BJ (cell line): ENCODE measurements at regions not wholly inside any gene's neighbourhood (a gene's known extent, or its start where the extent isn't known, plus 50 kb on each side); places are given as distances from the start of the nearest gene placed in this dataset.

Source experiments
- CTCF ChIA-PET: fragments of 350-600 bp; formaldehyde crosslinking; extraction: SDS; loops from one replicate; lab custom pipeline; 2021; ENCODE audit warnings: antibody characterized with exemption, inconsistent platforms; lab: Yijun Ruan, JAX
- POLR2A ChIA-PET: fragments of 300-600 bp; sonication (Branson Sonifier 250); formaldehyde crosslinking; extraction: SDS; loops from one replicate; lab custom pipeline; 2021; ENCODE audit warnings: antibody characterized with exemption; lab: Charles Lee
- DNase-seq: peaks from one replicate; pipeline ENCODE4 v3.0.0-alpha.2; 2011; ENCODE audit warnings: low read depth
- H3K27me3 ChIP-seq: 2 replicates; pipeline ENCODE4 v1.6.0; 2011; ENCODE audit warnings: low read length; ENCODE audit not compliant: control insufficient read depth, insufficient read depth
- H3K36me3 ChIP-seq: 2 replicates; pipeline ENCODE4 v1.5.1; 2011; ENCODE audit warnings: low read length; ENCODE audit not compliant: control insufficient read depth, insufficient read depth
- H3K4me3 ChIP-seq: 2 replicates; pipeline ENCODE4 v1.5.1; 2011; ENCODE audit warnings: low read depth, mild to moderate bottlenecking, control low read depth, low read length
- CTCF ChIP-seq: IDR thresholded peaks from 2 replicates; pipeline ENCODE4 v1.5.1; 2011; ENCODE audit warnings: low read depth, mild to moderate bottlenecking, control low read depth, inconsistent platforms, low read length, moderate library complexity; ENCODE audit not compliant: insufficient read depth

- Histone ChIP-seq H3K36me3 (no peaks in the 10 kb centered on the region), H3K27me3 (no peaks in the 10 kb centered on the region), H3K4me3 (no peak overlapping the region)
- ChIA-PET CTCF (no interaction called here), POLR2A (no interaction called here)
- TF ChIP-seq CTCF: no peak
- DNase-seq: no peak
Measured at GRCh38 chr14:48643241-48643640, 942.9 kb downstream of the RPS29 start.

GRCh38 chr14:48628870-48629269 is 953.5 kb upstream of the MDGA2 start:
- DNase-seq: no peak
- TF ChIP-seq CTCF: no peak
- Histone ChIP-seq H3K4me3 (no peak overlapping the region), H3K36me3 (no peaks in the 10 kb centered on the region), H3K27me3 (no peaks in the 10 kb centered on the region)
- ChIA-PET POLR2A (no interaction called here), CTCF (no interaction called here)

GRCh38 chr14:48622980-48623379 is 947.6 kb upstream of the MDGA2 start:
- POLR2A ChIA-PET: no interaction called here
- CTCF ChIA-PET: no interaction called here

GRCh38 chr14:48618057-48618456 is 942.7 kb upstream of the MDGA2 start:
- H3K36me3 ChIP-seq: no peaks in the 10 kb centered on the region
- ChIA-PET POLR2A (no interaction called here), CTCF (no interaction called here)
- TF ChIP-seq CTCF: no peak
- no peaks in the 10 kb centered on the region for H3K27me3 ChIP-seq
- no peak for DNase-seq
- no peak overlapping the region for H3K4me3 ChIP-seq

More at GRCh38 chr14:48622980-48623379, 947.6 kb upstream of the MDGA2 start:
- Histone ChIP-seq H3K4me3 (no peak overlapping the region), H3K36me3 (no peaks in the 10 kb centered on the region), H3K27me3 (no peaks in the 10 kb centered on the region)
- DNase-seq: no peak
- no peak for TF ChIP-seq CTCF

- POLR2A ChIA-PET: no interaction called here
- CTCF ChIA-PET: no interaction called here
- DNase-seq: no peak
- no peak for TF ChIP-seq CTCF
- no peak overlapping the region for H3K4me3 ChIP-seq
- H3K27me3 ChIP-seq: no peaks in the 10 kb centered on the region
- H3K36me3 ChIP-seq: no peaks in the 10 kb centered on the region
Measured at GRCh38 chr14:48616931-48617330, 941.5 kb upstream of the MDGA2 start.
